SK-N-SH (cell line): ENCODE measurements at regions not wholly inside any gene's neighbourhood (a gene's known extent, or its start where the extent isn't known, plus 50 kb on each side); places are given as distances from the start of the nearest gene placed in this dataset.

Experiments used
- CTCF ChIP-seq: fragments of 200-600 bp; sonication (generic); IDR thresholded peaks from 2 replicates; pipeline ENCODE4 v1.6.1; 2017; ENCODE audit warnings: antibody characterized with exemption, mild to moderate bottlenecking, moderate library complexity
- EP300 ChIP-seq, 2 experiments: IDR thresholded peaks; 2 replicates each; pipeline versions ENCODE4 v1.4.0 to v1.6.1; 2012; ENCODE audit warnings: borderline replicate concordance in 1 of 2, low read depth in 1 of 2, low read length in 1 of 2
- RAD21 ChIP-seq: IDR thresholded peaks from 2 replicates; pipeline ENCODE4 v1.6.1; 2012; ENCODE audit warnings: mild to moderate bottlenecking, low read length
- USF2 ChIP-seq: fragments of 150-350 bp; IDR thresholded peaks from 2 replicates; pipeline ENCODE4 v1.6.1; 2017; ENCODE audit warnings: antibody characterized with exemption, low read length, low read depth, borderline replicate concordance

GRCh38 chr4:75248770-75249407, 265.3 kb downstream of the RCHY1 start:
- TF ChIP-seq CTCF, result no peak
- TF ChIP-seq RAD21, result no peak
- TF ChIP-seq EP300 (IDR thresholded peaks at IDR 0.05; ENCODE audit: borderline replicate concordance in 1 of 2, low read depth in 1 of 2, low read length in 1 of 2), result no peak
- TF ChIP-seq USF2, result no peak
